ENCODE measurements at regions not wholly inside any gene's neighbourhood (a gene's known extent, or its start where the extent isn't known, plus 50 kb on each side); places are given as distances from the start of the nearest gene placed in this dataset.

DNA sequence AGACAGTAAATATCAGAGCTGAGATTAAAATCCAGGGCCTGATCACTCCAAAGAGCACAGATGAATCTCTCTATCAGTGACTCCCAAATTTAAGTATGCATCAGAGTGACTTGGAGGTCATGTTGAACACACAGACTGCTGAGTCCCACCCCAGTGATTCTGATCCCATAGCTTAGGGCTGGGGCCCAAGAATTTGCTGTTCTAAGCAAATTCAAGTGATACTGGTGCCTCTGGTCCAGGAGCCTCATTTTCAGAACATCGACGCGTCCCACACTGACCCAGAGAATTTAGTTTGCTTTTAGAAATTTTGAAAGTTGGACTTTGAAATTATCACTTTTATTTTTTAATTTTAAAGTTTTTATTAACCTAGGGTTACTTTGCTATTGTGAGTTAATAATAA is 72.7 kb upstream of the NETO1 start:
- DNase-seq = no peak

DNA sequence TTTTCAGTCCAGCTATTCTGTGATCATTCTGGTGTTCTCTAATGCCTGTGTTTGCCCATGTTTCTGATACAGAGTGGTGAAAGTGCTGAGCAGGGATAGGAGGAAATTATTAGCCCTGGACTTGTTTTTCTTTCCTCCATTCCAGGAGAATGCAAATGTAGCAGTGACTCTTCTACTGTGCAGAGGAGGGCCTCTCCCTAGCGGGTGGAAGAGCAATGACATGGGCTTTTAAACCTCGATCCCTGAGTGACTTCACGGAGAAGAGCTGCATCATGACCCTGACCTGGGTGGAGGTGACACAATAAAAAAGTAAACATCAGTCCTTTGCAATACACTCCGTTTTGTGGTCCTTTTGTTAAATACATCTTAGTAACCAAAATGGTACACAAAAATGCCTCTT is 68.0 kb upstream of the NETO1 start:
- DNase-seq = no peak

DNA sequence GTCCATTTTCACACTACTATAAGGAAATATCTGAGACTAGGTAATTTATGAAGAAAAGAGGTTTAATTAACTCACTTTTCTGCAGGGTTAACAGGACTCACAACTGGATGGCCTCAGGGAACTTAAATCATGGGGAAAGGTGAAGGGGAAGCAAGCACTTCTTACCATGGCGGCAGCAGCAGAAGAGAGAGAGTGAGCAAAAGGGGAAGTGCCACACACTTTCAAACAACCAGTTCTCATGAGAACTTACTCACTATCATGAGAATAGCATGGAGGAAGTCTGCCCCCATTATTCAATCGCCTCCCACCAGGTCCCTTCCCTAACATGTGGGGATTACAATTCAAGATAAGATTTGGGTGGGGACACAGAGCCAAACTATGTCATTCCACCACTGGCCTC is 55.1 kb upstream of the NETO1 start:
- DNase-seq = no peak
